ENCODE measurements at regions not wholly inside any gene's neighbourhood (a gene's known extent, or its start where the extent isn't known, plus 50 kb on each side); places are given as distances from the start of the nearest gene placed in this dataset.
"Not testable (repeated sequence)": the region's sequence is repeated elsewhere in the genome, so short reads cannot be mapped to it uniquely, and the experiment has no call there.

- DNase-seq: not testable (repeated sequence)
Observed at GRCh38 chr15:66637044-66637443, 65.0 kb upstream of the SMAD6 start.

DNA sequence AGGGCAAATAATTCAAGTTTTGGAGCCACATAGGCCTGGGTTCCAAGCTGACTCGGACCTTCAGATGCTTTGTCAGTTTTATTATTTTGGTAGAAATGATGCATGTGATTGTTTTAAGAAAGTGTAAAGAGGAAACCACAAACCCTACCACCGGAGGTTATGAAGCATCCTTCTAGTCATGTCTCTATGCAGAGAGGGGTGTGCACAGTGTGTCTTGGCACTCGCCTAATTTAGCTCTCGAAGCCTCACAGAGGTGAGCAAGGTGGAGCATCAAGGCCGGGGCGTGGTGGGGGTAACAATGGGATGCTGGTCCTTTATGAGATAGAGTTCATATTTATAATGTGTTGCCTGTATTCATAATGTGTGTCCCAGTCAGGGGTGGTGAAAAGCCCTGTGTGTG lies 63.7 kb upstream of the SMAD6 start:
- DNase-seq: no peak

DNA sequence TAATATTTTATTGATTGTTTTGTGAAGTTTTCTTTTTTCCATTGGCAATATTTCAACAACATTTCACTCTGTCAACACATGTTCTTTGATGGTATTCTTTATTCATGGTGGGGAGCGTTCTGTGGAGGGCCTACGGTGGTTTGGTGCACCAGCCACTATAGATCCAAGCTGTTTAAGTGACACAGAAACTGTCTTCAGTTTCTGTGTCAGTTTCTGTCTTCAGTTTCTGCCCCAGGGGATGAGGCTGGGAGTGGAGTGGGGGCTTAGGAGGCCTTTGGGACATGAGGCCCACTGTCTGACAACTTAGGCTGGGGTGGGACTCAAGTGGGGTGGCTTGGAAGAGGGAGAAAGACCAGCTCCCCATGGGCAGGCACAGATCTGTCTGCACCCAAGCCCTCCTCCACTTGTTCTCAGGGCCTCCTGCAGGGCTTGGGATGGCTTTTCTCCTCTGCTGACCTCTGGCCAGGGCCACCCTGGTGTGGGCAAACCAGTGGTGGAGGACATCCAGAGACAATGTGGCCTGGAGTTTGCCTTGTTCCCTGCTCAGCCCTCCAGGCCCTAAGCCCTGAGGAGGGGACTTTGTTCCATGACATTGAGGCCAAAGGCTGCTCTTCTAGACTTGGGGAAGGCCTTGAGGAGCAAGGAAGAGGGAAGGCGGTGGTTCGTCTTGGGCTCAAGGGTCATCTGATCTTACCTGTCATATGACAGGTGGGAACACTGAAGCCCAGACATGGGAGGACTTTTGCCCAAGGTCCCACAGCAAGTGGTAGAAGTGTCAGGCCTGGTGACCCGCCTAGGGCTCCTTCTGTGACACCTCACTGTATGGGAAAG lies 60.3 kb upstream of the SMAD6 start:
- no peak for DNase-seq

GRCh38 chr15:66642514-66642913 lies 59.5 kb upstream of the SMAD6 start:
- DNase-seq: no peak

GRCh38 chr15:66643033-66643432 lies 59.0 kb upstream of the SMAD6 start:
- DNase-seq: no peak

GRCh38 chr15:66644000-66644787 lies 57.8 kb upstream of the SMAD6 start:
- DNase-seq: no peak

- no peak for DNase-seq
Observed at GRCh38 chr15:66644869-66645268, 57.2 kb upstream of the SMAD6 start.

GRCh38 chr15:66646308-66646707 lies 55.7 kb upstream of the SMAD6 start:
- no peak for DNase-seq

DNA sequence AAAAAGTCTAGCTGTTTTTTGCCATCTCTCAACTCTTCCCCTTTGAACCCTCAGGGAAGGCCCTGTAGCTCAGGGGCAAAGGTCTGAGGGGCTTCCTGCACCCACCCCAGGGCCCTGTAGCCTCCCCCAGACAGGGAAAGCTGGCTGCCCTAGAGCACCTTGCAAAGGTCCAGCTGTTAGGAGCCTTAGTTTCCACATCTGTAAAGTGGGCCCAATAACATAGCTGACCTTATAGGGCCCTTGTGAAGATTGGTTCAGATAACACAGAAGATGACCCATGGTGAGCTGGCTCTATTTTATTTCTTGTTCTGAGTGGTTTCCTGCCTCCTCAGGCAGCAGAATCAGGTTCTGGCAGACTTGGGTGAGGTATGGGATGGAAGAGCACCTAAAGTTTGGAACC lies 55.2 kb upstream of the SMAD6 start:
- DNase-seq: no peak

GRCh38 chr15:66647358-66647757 lies 54.7 kb upstream of the SMAD6 start:
- no peak for DNase-seq

DNA sequence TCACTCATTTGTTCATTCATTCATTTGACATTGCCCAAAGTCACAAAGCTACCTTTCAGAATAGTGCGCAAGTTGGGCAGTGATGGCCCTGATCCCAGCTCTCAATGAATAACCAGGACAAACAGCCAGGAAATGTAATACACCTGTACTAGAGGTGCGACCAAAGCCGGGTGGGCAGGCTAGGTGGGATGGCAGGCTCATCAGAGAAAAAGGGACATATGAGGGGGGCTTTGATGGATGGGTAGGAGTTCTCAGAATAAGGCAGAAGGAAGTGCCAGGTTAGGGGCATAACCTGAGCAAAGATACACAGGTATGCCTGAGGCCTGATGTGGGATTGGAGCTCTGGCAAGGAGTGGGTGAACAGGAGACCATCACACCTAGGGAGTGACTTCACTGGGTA lies 53.4 kb upstream of the SMAD6 start:
- no peak for DNase-seq

- no peak for DNase-seq
Observed at GRCh38 chr15:66649235-66649984, 52.6 kb upstream of the SMAD6 start.

GRCh38 chr15:66650433-66650832 lies 51.6 kb upstream of the SMAD6 start:
- no peak for DNase-seq

DNA sequence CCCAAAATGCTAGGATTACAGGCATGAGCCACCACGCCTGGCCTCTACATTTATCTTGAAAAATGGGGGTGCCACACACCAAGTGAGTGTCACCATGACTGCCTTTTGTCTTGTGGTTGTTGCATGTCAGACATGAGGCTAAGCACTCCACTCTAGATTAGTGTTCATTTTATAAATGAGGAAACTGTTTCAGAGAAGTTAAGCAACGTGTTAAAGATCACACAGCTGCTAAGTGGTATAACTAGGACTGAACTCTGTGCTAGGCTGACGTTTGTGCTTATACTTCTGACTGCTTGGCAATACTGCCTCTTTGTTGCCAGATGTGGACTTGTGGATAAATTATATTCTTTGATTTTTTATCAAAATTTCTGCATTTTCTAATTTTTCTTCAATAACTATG lies 50.8 kb upstream of the SMAD6 start:
- DNase-seq: no peak

- no peak for DNase-seq
Observed at GRCh38 chr15:66651913-66652642, 50.0 kb upstream of the SMAD6 start.
